HEK293T (cell line): ENCODE measurements at regions not wholly inside any gene's neighbourhood (a gene's known extent, or its start where the extent isn't known, plus 50 kb on each side); places are given as distances from the start of the nearest gene placed in this dataset.

Experiments
- BHLHE40 ChIP-seq: fragments of 450-650 bp; IDR thresholded peaks from 2 replicates; pipeline ENCODE4 v1.6.1; 2016; ENCODE audit warnings: mild to moderate bottlenecking, moderate library complexity, borderline replicate concordance
- FOXA1 ChIP-seq: fragments of 450-650 bp; IDR thresholded peaks from 2 replicates; pipeline ENCODE4 v1.6.1; 2016; ENCODE audit warnings: mild to moderate bottlenecking
- FOXM1 ChIP-seq: fragments of 450-650 bp; IDR thresholded peaks from 2 replicates; pipeline ENCODE4 v1.6.1; 2017; ENCODE audit warnings: mild to moderate bottlenecking, borderline replicate concordance
- NFRKB ChIP-seq: fragments of 450-650 bp; IDR thresholded peaks from 2 replicates; pipeline ENCODE4 v1.6.1; 2016; ENCODE audit warnings: mild to moderate bottlenecking, moderate library complexity
- SP1 ChIP-seq: fragments of 450-650 bp; IDR thresholded peaks from 2 replicates; pipeline ENCODE4 v1.6.1; 2017
- SUZ12 ChIP-seq: fragments of 450-650 bp; IDR thresholded peaks from 2 replicates; pipeline ENCODE4 v1.6.1; 2016; ENCODE audit warnings: mild to moderate bottlenecking

GRCh38 chr2:200051611-200051945 lies 96.2 kb downstream of the MAIP1 start:
- no peak for TF ChIP-seq FOXA1
- no peak for TF ChIP-seq SUZ12
- no peak for TF ChIP-seq SP1
- TF ChIP-seq FOXM1: no peak
- TF ChIP-seq NFRKB: no peak
- TF ChIP-seq BHLHE40: no peak
